ENCODE measurements at regions not wholly inside any gene's neighbourhood (a gene's known extent, or its start where the extent isn't known, plus 50 kb on each side); places are given as distances from the start of the nearest gene placed in this dataset.

DNA sequence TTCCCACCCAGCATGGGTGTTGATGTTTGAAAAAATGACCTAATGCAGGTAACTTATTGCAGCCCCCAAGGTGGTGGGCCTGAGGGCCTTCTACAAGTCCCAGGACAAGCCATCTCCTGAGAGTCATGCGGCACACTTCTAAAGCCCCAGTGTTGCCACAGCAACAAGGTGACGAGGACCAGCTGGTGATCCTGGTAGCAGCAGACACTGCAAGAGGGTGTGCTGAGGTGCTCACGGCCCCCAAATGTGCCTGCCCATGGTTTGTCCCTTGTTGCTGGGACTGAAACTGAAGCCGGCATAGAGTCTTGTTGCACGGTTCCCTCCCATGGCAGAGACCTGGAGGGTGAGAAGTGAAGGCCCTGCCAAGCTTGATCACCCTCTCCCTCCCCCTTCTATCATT, 333.2 kb upstream of the MGMT start:
- Histone ChIP-seq H3K27ac (ENCODE audit: extremely low read length, insufficient read depth, low read length) (no peak overlapping the region), H3K27me3 (ENCODE audit: control insufficient read depth in 1 of 2, insufficient read depth in 2 of 2, low read length in 2 of 2) (peaks cover 0 to 28% of the 10 kb centered on the region in 2 experiments; a peak in 2 of 5 replicates), H3K9ac (ENCODE audit: insufficient read depth, low read depth, low read length) (no peak overlapping the region), H4K20me1 (ENCODE audit: insufficient read depth, low read length) (no peaks in the 10 kb centered on the region), H2AFZ (ENCODE audit: low read length) (no peak overlapping the region), H3K4me2 (ENCODE audit: low read depth, low read length) (no peak overlapping the region), H3K36me3 (replicated peaks in 1 of 2; ENCODE audit: control insufficient read depth in 1 of 2, insufficient read depth in 2 of 2, low read length in 2 of 2) (no peaks in the 10 kb centered on the region), H3K4me1 (ENCODE audit: insufficient read depth, low read length) (no peaks in the 10 kb centered on the region), H3K9me3 (ENCODE audit: low read length) (no peaks in the 10 kb centered on the region), H3K4me3 (replicated peaks in 1 of 3; ENCODE audit: insufficient read depth in 1 of 3, low read depth in 2 of 3, low read length in 3 of 3) (no peak overlapping the region), H3K79me2 (ENCODE audit: insufficient read depth, low read length) (no peaks in the 10 kb centered on the region)
- TF ChIP-seq ZC3H4 (CRISPR knock-in tag; IDR thresholded peaks at IDR 0.05; ENCODE audit: borderline replicate concordance) (no peak), HNF4A (CRISPR knock-in tag; IDR thresholded peaks at IDR 0.05) (no peak), ATF1 (CRISPR knock-in tag; IDR thresholded peaks at IDR 0.05) (no peak), DNMT3B (CRISPR knock-in tag; conservative IDR thresholded peaks at IDR 0.05) (no peak), MAFG (CRISPR knock-in tag; IDR thresholded peaks at IDR 0.05) (no peak), ATM (IDR thresholded peaks at IDR 0.05; ENCODE audit: borderline replicate concordance) (no peak), TRIM24 (CRISPR knock-in tag; IDR thresholded peaks at IDR 0.05) (no peak), ZNF552 (CRISPR knock-in tag; IDR thresholded peaks at IDR 0.05; ENCODE audit: borderline replicate concordance) (no peak), ZNF446 (CRISPR knock-in tag; IDR thresholded peaks at IDR 0.05) (no peak), YEATS4 (CRISPR knock-in tag; IDR thresholded peaks at IDR 0.05; ENCODE audit: borderline replicate concordance) (no peak), BCL6 (CRISPR knock-in tag; IDR thresholded peaks at IDR 0.05) (no peak), PHF21A (CRISPR knock-in tag; IDR thresholded peaks at IDR 0.05) (no peak)
- TF ChIP-seq, protein P1, sequence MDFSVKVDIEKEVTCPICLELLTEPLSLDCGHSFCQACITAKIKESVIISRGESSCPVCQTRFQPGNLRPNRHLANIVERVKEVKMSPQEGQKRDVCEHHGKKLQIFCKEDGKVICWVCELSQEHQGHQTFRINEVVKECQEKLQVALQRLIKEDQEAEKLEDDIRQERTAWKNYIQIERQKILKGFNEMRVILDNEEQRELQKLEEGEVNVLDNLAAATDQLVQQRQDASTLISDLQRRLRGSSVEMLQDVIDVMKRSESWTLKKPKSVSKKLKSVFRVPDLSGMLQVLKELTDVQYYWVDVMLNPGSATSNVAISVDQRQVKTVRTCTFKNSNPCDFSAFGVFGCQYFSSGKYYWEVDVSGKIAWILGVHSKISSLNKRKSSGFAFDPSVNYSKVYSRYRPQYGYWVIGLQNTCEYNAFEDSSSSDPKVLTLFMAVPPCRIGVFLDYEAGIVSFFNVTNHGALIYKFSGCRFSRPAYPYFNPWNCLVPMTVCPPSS (IDR thresholded peaks at IDR 0.05) = no peak
- TF ChIP-seq, protein P2, sequence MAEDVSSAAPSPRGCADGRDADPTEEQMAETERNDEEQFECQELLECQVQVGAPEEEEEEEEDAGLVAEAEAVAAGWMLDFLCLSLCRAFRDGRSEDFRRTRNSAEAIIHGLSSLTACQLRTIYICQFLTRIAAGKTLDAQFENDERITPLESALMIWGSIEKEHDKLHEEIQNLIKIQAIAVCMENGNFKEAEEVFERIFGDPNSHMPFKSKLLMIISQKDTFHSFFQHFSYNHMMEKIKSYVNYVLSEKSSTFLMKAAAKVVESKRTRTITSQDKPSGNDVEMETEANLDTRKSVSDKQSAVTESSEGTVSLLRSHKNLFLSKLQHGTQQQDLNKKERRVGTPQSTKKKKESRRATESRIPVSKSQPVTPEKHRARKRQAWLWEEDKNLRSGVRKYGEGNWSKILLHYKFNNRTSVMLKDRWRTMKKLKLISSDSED (CRISPR knock-in tag; IDR thresholded peaks at IDR 0.05) = no peak
- TF ChIP-seq, protein P3, sequence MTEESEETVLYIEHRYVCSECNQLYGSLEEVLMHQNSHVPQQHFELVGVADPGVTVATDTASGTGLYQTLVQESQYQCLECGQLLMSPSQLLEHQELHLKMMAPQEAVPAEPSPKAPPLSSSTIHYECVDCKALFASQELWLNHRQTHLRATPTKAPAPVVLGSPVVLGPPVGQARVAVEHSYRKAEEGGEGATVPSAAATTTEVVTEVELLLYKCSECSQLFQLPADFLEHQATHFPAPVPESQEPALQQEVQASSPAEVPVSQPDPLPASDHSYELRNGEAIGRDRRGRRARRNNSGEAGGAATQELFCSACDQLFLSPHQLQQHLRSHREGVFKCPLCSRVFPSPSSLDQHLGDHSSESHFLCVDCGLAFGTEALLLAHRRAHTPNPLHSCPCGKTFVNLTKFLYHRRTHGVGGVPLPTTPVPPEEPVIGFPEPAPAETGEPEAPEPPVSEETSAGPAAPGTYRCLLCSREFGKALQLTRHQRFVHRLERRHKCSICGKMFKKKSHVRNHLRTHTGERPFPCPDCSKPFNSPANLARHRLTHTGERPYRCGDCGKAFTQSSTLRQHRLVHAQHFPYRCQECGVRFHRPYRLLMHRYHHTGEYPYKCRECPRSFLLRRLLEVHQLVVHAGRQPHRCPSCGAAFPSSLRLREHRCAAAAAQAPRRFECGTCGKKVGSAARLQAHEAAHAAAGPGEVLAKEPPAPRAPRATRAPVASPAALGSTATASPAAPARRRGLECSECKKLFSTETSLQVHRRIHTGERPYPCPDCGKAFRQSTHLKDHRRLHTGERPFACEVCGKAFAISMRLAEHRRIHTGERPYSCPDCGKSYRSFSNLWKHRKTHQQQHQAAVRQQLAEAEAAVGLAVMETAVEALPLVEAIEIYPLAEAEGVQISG (CRISPR knock-in tag; IDR thresholded peaks at IDR 0.05) = no peak
- TF ChIP-seq, protein P4, sequence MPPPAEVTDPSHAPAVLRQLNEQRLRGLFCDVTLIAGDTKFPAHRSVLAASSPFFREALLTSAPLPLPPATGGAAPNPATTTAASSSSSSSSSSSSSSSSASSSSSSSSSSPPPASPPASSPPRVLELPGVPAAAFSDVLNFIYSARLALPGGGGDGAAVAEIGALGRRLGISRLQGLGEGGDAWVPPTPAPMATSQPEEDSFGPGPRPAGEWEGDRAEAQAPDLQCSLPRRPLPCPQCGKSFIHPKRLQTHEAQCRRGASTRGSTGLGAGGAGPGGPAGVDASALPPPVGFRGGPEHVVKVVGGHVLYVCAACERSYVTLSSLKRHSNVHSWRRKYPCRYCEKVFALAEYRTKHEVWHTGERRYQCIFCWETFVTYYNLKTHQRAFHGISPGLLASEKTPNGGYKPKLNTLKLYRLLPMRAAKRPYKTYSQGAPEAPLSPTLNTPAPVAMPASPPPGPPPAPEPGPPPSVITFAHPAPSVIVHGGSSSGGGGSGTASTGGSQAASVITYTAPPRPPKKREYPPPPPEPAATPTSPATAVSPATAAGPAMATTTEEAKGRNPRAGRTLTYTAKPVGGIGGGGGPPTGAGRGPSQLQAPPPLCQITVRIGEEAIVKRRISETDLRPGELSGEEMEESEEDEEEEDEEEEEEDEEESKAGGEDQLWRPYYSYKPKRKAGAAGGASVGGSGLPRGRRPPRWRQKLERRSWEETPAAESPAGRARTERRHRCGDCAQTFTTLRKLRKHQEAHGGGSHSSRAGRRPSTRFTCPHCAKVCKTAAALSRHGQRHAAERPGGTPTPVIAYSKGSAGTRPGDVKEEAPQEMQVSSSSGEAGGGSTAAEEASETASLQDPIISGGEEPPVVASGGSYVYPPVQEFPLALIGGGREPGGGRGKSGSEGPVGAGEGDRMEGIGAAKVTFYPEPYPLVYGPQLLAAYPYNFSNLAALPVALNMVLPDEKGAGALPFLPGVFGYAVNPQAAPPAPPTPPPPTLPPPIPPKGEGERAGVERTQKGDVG (CRISPR knock-in tag; IDR thresholded peaks at IDR 0.05; ENCODE audit: borderline replicate concordance) = no peak
- TF ChIP-seq, protein P5, sequence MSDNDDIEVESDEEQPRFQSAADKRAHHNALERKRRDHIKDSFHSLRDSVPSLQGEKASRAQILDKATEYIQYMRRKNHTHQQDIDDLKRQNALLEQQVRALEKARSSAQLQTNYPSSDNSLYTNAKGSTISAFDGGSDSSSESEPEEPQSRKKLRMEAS (IDR thresholded peaks at IDR 0.05) = no peak
- WGBS (ENCODE audit: low lambda C conversion rate) = 22% methylated on average over 2 of the region's 5 CpGs
- FAIRE-seq (no peak), ATAC-seq (no peak), DNase-seq (ENCODE audit: low spot score) (no peak)
- in situ Hi-C loops (cut with HindIII; ENCODE audit: extremely low pct_ligation_motif_present, low pct_unique_long_range_greater_than_20kb) (no loop called here), intact Hi-C loops (cut with micrococcal nuclease; ENCODE audit: unreplicated experiment) (no loop called here)
- ChIA-PET CTCF (ENCODE audit: low intra/inter-chr PET ratio, low total read pairs) (no interaction called here), POLR2A (no interaction called here)
- no TSS peak for BruUV-seq (replicated peaks)

Data from HepG2 (cell line).